ENCODE measurements at regions not wholly inside any gene's neighbourhood (a gene's known extent, or its start where the extent isn't known, plus 50 kb on each side); places are given as distances from the start of the nearest gene placed in this dataset.

GRCh38 chr13:54445865-54446264, 1417.3 kb downstream of the OLFM4 start:
- no peaks in the 10 kb centered on the region for H3K27me3 ChIP-seq
- no peaks in the 10 kb centered on the region for H3K36me3 ChIP-seq
- no peaks in the 10 kb centered on the region for H3K9me3 ChIP-seq
- no peak overlapping the region for H3K27ac ChIP-seq
- TF ChIP-seq, protein P1, sequence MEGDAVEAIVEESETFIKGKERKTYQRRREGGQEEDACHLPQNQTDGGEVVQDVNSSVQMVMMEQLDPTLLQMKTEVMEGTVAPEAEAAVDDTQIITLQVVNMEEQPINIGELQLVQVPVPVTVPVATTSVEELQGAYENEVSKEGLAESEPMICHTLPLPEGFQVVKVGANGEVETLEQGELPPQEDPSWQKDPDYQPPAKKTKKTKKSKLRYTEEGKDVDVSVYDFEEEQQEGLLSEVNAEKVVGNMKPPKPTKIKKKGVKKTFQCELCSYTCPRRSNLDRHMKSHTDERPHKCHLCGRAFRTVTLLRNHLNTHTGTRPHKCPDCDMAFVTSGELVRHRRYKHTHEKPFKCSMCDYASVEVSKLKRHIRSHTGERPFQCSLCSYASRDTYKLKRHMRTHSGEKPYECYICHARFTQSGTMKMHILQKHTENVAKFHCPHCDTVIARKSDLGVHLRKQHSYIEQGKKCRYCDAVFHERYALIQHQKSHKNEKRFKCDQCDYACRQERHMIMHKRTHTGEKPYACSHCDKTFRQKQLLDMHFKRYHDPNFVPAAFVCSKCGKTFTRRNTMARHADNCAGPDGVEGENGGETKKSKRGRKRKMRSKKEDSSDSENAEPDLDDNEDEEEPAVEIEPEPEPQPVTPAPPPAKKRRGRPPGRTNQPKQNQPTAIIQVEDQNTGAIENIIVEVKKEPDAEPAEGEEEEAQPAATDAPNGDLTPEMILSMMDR (IDR thresholded peaks at IDR 0.05) = no peak
- no peak for TF ChIP-seq POLR2A (IDR thresholded peaks at IDR 0.05)
- intact Hi-C loops (cut with DNase I) = no loop called here
- no peak for DNase-seq
- no peak overlapping the region for H3K4me3 ChIP-seq (replicated peaks in 1 of 3)
- no peaks in the 10 kb centered on the region for H3K4me1 ChIP-seq

GRCh38 chr13:54449922-54450321, 1421.3 kb downstream of the OLFM4 start:
- Histone ChIP-seq H3K4me1 (no peaks in the 10 kb centered on the region), H3K36me3 (no peaks in the 10 kb centered on the region), H3K4me3 (replicated peaks in 1 of 3) (no peak overlapping the region), H3K27me3 (no peaks in the 10 kb centered on the region), H3K9me3 (no peaks in the 10 kb centered on the region), H3K27ac (no peak overlapping the region)
- intact Hi-C loops (cut with DNase I) = no loop called here
- DNase-seq = no peak
- no peak for TF ChIP-seq POLR2A (IDR thresholded peaks at IDR 0.05)
- TF ChIP-seq, protein P1 (IDR thresholded peaks at IDR 0.05) = no peak
- WGBS, 2 donors = 91 to 95% methylated on average over 1 of the region's 1 CpG

DNA sequence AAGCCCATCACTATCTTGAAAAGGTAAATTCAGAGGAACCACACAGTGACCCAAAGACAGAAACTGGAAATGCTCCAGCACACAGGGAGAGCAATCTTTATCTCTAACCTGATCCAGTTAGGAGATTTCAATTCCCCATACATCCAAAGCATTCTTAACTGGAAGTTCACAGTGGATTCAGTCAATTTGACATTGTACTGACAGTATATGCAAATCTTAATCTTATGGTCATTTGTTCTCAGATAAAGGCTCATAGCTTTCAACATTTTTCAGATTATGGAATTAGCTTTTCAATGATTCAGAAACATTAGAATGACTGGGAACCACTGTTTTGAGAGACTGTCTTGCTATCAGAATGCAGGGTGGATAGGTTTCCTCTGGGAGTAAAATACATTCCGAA, 1455.6 kb downstream of the OLFM4 start:
- no peaks in the 10 kb centered on the region for H3K9me3 ChIP-seq
- no peaks in the 10 kb centered on the region for H3K4me1 ChIP-seq
- no peaks in the 10 kb centered on the region for H3K27me3 ChIP-seq
- H3K36me3 ChIP-seq = no peaks in the 10 kb centered on the region
- H3K4me3 ChIP-seq (replicated peaks in 1 of 3) = no peak overlapping the region
- no peak for TF ChIP-seq POLR2A (IDR thresholded peaks at IDR 0.05)
- TF ChIP-seq, protein P1 (IDR thresholded peaks at IDR 0.05) = no peak
- 85 to 92% methylated on average over 1 of the region's 1 CpG for WGBS, 2 donors
- intact Hi-C loops (cut with DNase I) = no loop called here
- DNase-seq = no peak
- H3K27ac ChIP-seq = no peak overlapping the region

GRCh38 chr13:54486421-54487166, 1458.0 kb downstream of the OLFM4 start:
- TF ChIP-seq, protein P1 (IDR thresholded peaks at IDR 0.05) = no peak
- TF ChIP-seq POLR2A (IDR thresholded peaks at IDR 0.05) = no peak
- Histone ChIP-seq H3K4me3 (replicated peaks in 1 of 3) (no peak overlapping the region), H3K36me3 (no peaks in the 10 kb centered on the region), H3K4me1 (no peaks in the 10 kb centered on the region), H3K9me3 (no peaks in the 10 kb centered on the region), H3K27me3 (no peaks in the 10 kb centered on the region), H3K27ac (no peak overlapping the region)
- WGBS, 2 donors = 81 to 91% methylated on average over 7 of the region's 7 CpGs
- intact Hi-C loops (cut with DNase I) = no loop called here
- no peak for DNase-seq

GRCh38 chr13:54489359-54489758, 1460.7 kb downstream of the OLFM4 start:
- no peaks in the 10 kb centered on the region for H3K36me3 ChIP-seq
- 95 to 96% methylated on average over 1 of the region's 1 CpG for WGBS, 2 donors
- no peak overlapping the region for H3K4me3 ChIP-seq (replicated peaks in 1 of 3)
- H3K27me3 ChIP-seq = no peaks in the 10 kb centered on the region
- no peak for DNase-seq
- no peak overlapping the region for H3K27ac ChIP-seq
- intact Hi-C loops (cut with DNase I) = no loop called here
- H3K9me3 ChIP-seq = no peaks in the 10 kb centered on the region
- no peaks in the 10 kb centered on the region for H3K4me1 ChIP-seq
- TF ChIP-seq POLR2A (IDR thresholded peaks at IDR 0.05) = no peak
- TF ChIP-seq, protein P1 (IDR thresholded peaks at IDR 0.05) = no peak

Data from thyroid gland (tissue), 4 donors.